HEK293 (cell line): ENCODE measurements at regions not wholly inside any gene's neighbourhood (a gene's known extent, or its start where the extent isn't known, plus 50 kb on each side); places are given as distances from the start of the nearest gene placed in this dataset.

Experiments
- BCL6B ChIP-seq: fragments of 450-650 bp; formaldehyde crosslinking; IDR thresholded peaks from 2 replicates; pipeline ENCODE4 v1.5.1; 2017; ENCODE audit warnings: missing biosample characterization, missing genetic modification characterization
- CTCF ChIP-seq: fragments of 450-650 bp; formaldehyde crosslinking; IDR thresholded peaks from 2 replicates; pipeline ENCODE4 v1.5.1; 2016; ENCODE audit warnings: missing biosample characterization, missing genetic modification characterization
- ZNF280D ChIP-seq: fragments of 450-650 bp; formaldehyde crosslinking; IDR thresholded peaks from 2 replicates; pipeline ENCODE4 v1.5.1; 2016; ENCODE audit warnings: missing biosample characterization, missing genetic modification characterization

GRCh38 chr6:21729431-21729830, 135.9 kb downstream of the SOX4 start:
- TF ChIP-seq ZNF280D (tag by site-specific recombination) (no peak), BCL6B (no peak), CTCF (tag by site-specific recombination) (no peak)
